Endothelial cell of umbilical vein (primary cell): ENCODE measurements at regions not wholly inside any gene's neighbourhood (a gene's known extent, or its start where the extent isn't known, plus 50 kb on each side); places are given as distances from the start of the nearest gene placed in this dataset.

Source experiments
- BruUV-seq: library from RNA; stranded (reverse); fragments of 400-500 nt; replicated peaks from 2 replicates; lab custom pipeline; 2021; lab: Mats Ljungman, UMichigan
- CTCF ChIA-PET: fragments of 300-600, 350-600 bp; sonication (Branson Sonifier 250); formaldehyde crosslinking; loops from one replicate; lab custom pipeline; 2021; ENCODE audit warnings: antibody characterized with exemption, inconsistent platforms; lab: Charles Lee
- POLR2A ChIA-PET: fragments of 300-600, 350-600 bp; sonication (Branson Sonifier 250); formaldehyde crosslinking; loops from one replicate; lab custom pipeline; 2021; ENCODE audit warnings: antibody characterized with exemption, inconsistent platforms; lab: Charles Lee
- DNase-seq: peaks from one replicate; pipeline ENCODE4 v3.0.0-alpha.2; 2011; ENCODE audit warnings: low read depth, low spot score
- FAIRE-seq: peaks from 2 replicates; lab custom pipeline; 2011; peaks lifted over from hg19 to GRCh38; lab: Jason Lieb, UNC
- H2AFZ ChIP-seq: 2 replicates; pipeline ENCODE4 v1.6.0; 2012; ENCODE audit warnings: low read depth, low read length, control low read depth, inconsistent platforms
- H3K27ac ChIP-seq: 2 replicates; pipeline ENCODE4 v1.5.1; 2011; ENCODE audit warnings: low read depth, mild to moderate bottlenecking, control low read depth, low read length, moderate library complexity; ENCODE audit not compliant: insufficient read depth
- H3K27me3 ChIP-seq, 2 experiments: 2 replicates each; pipeline versions ENCODE4 v1.6.0 to v1.6.1; 2011; ENCODE audit warnings: low read length in 2 of 2, mixed read lengths in 1 of 2; ENCODE audit not compliant: control insufficient read depth in 2 of 2, insufficient read depth in 2 of 2
- H3K36me3 ChIP-seq, 2 experiments: 2 replicates in 1 of 2; 3 replicates in 1 of 2; pipeline ENCODE4 v1.5.1; 2011; ENCODE audit warnings: low read length in 2 of 2, mild to moderate bottlenecking in 1 of 2, moderate library complexity in 1 of 2; ENCODE audit not compliant: control insufficient read depth in 2 of 2, insufficient read depth in 2 of 2; ENCODE audit errors: extremely low read depth in 1 of 2
- H3K4me1 ChIP-seq: 3 replicates; pipeline ENCODE4 v1.5.1; 2011; ENCODE audit warnings: mild to moderate bottlenecking, low read length; ENCODE audit not compliant: control insufficient read depth, insufficient read depth; ENCODE audit errors: extremely low read depth
- H3K4me2 ChIP-seq: 2 replicates; pipeline ENCODE4 v1.6.1; 2011; ENCODE audit warnings: low read length, control low read depth, mixed read lengths; ENCODE audit not compliant: insufficient read depth
- H3K4me3 ChIP-seq, 3 experiments: fragments of 200-600 bp in 1 of 3; sonication (generic), shearing (Covaris generic) in 1 of 3; replicated peaks in 1 of 3; 2 replicates each; pipeline ENCODE4 v1.5.1; 2011 to 2016; ENCODE audit warnings: control low read depth in 3 of 3, low read length in 3 of 3, mild to moderate bottlenecking in 2 of 3, inconsistent platforms in 1 of 3, low read depth in 1 of 3, moderate library complexity in 1 of 3; ENCODE audit not compliant: insufficient read depth in 1 of 3
- H3K79me2 ChIP-seq: 2 replicates; pipeline ENCODE4 v1.6.0; 2012; ENCODE audit warnings: low read length, inconsistent platforms; ENCODE audit not compliant: control insufficient read depth, insufficient read depth
- H3K9ac ChIP-seq: replicated peaks from 2 replicates; pipeline ENCODE3; 2011; ENCODE audit warnings: low read length, control low read depth; ENCODE audit not compliant: insufficient read depth; ENCODE audit errors: extremely low read depth
- H3K9me1 ChIP-seq: replicated peaks from 3 replicates; pipeline ENCODE4 v1.6.0; 2011; ENCODE audit warnings: mild to moderate bottlenecking, low read length; ENCODE audit not compliant: control insufficient read depth, insufficient read depth; ENCODE audit errors: extremely low read depth
- H3K9me3 ChIP-seq: replicated peaks from 2 replicates; pipeline ENCODE4 v1.5.1; 2012; ENCODE audit warnings: low read length, inconsistent platforms; ENCODE audit not compliant: control insufficient read depth, insufficient read depth
- H4K20me1 ChIP-seq: replicated peaks from 2 replicates; pipeline ENCODE3; 2011; ENCODE audit warnings: mild to moderate bottlenecking, low read length; ENCODE audit not compliant: control insufficient read depth, insufficient read depth; ENCODE audit errors: extremely low read depth
- EZH2 ChIP-seq: IDR thresholded peaks from 2 replicates; pipeline ENCODE4 v1.6.1; 2012; ENCODE audit warnings: borderline replicate concordance, low read depth, mild to moderate bottlenecking, moderate library complexity, low read length, inconsistent platforms; ENCODE audit not compliant: severe bottlenecking
- FOS ChIP-seq: IDR thresholded peaks from 2 replicates; pipeline ENCODE4 v1.6.1; 2011; ENCODE audit warnings: mild to moderate bottlenecking, low read length, moderate library complexity, borderline replicate concordance; ENCODE audit not compliant: insufficient read depth
- GATA2 ChIP-seq: IDR thresholded peaks from 2 replicates; pipeline ENCODE4 v1.7.0; 2011; ENCODE audit warnings: low read depth, mild to moderate bottlenecking, moderate library complexity, mixed read lengths, low read length; ENCODE audit not compliant: insufficient read length, insufficient read depth
- JUN ChIP-seq: IDR thresholded peaks from 2 replicates; pipeline ENCODE4 v1.6.1; 2011; ENCODE audit warnings: borderline replicate concordance, low read depth; ENCODE audit not compliant: insufficient read length, insufficient read depth
- MYC ChIP-seq: IDR thresholded peaks from one replicate; pipeline ENCODE4 v1.6.1; 2011; ENCODE audit warnings: mild to moderate bottlenecking, low read depth, low read length
- POLR2A ChIP-seq: IDR thresholded peaks from 2 replicates; pipeline ENCODE4 v1.6.1; 2012; ENCODE audit warnings: low read depth, mild to moderate bottlenecking, control low read depth, low read length
- POLR2AphosphoS5 ChIP-seq: IDR thresholded peaks from 2 replicates; pipeline ENCODE4 v1.6.1; 2012; ENCODE audit warnings: low read depth, mild to moderate bottlenecking, control low read depth, low read length, moderate library complexity; ENCODE audit not compliant: insufficient read depth
- dilution Hi-C: fragments of 300-500 bp; cut with MboI; formaldehyde crosslinking; loops from one replicate; pipeline ENCODE4 v1.15.0; 2019; ENCODE audit warnings: low sequenced_read_pairs; ENCODE audit not compliant: extremely low pct_ligation_motif_present
- intact Hi-C: fragments of 100-400 bp; cut with micrococcal nuclease; formaldehyde crosslinking; loops from one replicate; pipeline ENCODE4 v1.10.0; 2022
- TF ChIP-seq, protein P1 (sequence below), 2 donors: IDR thresholded peaks; 1 replicate in 1 of 2; 2 replicates in 1 of 2; pipeline ENCODE4 v1.5.1; 2011; ENCODE audit warnings: low read length in 2 of 2, mild to moderate bottlenecking in 2 of 2, moderate library complexity in 2 of 2, control low read depth in 1 of 2, inconsistent platforms in 1 of 2, low read depth in 1 of 2; ENCODE audit not compliant: insufficient read depth in 1 of 2; ENCODE audit errors: extremely low read depth in 1 of 2
- TF ChIP-seq, protein P2 (sequence below): IDR thresholded peaks from 2 replicates; pipeline ENCODE4 v1.6.1; 2011; ENCODE audit not compliant: insufficient read depth, insufficient read length

DNA sequence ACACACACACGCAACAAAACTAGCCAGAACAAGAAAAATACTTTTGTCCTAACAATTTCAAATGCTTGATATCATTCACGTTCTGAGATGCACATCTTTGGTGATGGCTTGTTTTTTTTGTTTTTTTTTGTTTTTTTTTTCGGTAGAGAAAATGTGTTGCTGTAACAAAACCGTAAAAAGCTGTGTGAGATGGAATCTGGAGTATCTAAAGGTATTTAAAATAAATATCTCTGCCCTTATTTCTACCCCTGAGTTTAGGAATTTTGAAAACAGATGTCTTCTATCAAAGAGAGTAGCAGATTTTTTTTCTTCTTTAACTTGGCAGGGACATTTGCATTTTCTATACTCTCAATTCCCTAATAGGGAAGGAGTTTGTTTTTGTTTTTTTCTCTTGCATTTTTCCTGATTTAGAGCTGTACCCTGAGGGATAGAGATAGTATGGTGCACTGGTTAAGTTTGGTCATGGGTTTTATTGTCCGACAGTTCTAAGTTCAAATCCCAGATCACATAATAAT lies 446.6 kb downstream of the KLF5 start:
- Histone ChIP-seq H3K36me3 (no peaks in the 10 kb centered on the region), H4K20me1 (no peaks in the 10 kb centered on the region), H3K9me1 (no peaks in the 10 kb centered on the region), H3K9ac (no peak overlapping the region), H2AFZ (no peak overlapping the region), H3K27me3 (no peaks in the 10 kb centered on the region), H3K4me1 (no peaks in the 10 kb centered on the region), H3K9me3 (no peaks in the 10 kb centered on the region), H3K27ac (no peak overlapping the region), H3K4me2 (no peak overlapping the region), H3K79me2 (no peaks in the 10 kb centered on the region), H3K4me3 (no peak overlapping the region)
- intact Hi-C loops = no loop called here
- DNase-seq = no peak
- dilution Hi-C loops = no loop called here
- CTCF ChIA-PET = interaction anchor here (0.6 to 1.9 kb wide), 2 partner anchors 10 to 665 kb away, joined by 3 to 5 read pairs; no protein-coding TSS in a partner anchor
- BruUV-seq = no TSS peak
- no peak for FAIRE-seq
- POLR2A ChIA-PET = no interaction called here
- TF ChIP-seq FOS = no peak
- TF ChIP-seq, protein P1, sequence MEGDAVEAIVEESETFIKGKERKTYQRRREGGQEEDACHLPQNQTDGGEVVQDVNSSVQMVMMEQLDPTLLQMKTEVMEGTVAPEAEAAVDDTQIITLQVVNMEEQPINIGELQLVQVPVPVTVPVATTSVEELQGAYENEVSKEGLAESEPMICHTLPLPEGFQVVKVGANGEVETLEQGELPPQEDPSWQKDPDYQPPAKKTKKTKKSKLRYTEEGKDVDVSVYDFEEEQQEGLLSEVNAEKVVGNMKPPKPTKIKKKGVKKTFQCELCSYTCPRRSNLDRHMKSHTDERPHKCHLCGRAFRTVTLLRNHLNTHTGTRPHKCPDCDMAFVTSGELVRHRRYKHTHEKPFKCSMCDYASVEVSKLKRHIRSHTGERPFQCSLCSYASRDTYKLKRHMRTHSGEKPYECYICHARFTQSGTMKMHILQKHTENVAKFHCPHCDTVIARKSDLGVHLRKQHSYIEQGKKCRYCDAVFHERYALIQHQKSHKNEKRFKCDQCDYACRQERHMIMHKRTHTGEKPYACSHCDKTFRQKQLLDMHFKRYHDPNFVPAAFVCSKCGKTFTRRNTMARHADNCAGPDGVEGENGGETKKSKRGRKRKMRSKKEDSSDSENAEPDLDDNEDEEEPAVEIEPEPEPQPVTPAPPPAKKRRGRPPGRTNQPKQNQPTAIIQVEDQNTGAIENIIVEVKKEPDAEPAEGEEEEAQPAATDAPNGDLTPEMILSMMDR (IDR thresholded peaks at IDR 0.05; ENCODE audit: extremely low read depth in 1 of 2, insufficient read depth in 1 of 2, low read depth in 1 of 2, low read length in 2 of 2) = no peak
- TF ChIP-seq GATA2 = no peak
- TF ChIP-seq POLR2AphosphoS5 = no peak
- no peak for TF ChIP-seq POLR2A

DNA sequence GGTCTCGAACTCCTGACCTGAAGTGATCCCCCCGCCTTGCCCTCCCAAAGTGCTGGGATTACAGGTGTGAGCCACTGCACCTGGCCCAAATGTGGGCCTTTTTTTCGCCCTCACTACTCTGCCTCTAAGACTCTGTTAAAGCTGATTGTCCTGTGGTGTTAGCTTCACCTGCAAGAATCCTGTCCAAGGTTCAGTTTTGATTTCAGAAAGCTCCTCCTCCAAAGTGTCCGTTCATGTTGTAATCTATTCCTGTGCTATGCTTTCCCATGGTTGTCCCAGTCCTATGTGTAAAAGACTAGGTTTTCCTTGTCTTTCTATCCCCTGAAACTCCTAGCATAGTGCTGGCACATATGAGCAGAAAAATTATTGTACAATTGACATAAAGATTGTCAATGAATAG lies 440.9 kb downstream of the KLF5 start:
- DNase-seq = no peak
- Histone ChIP-seq H3K4me2 (no peak overlapping the region), H4K20me1 (no peaks in the 10 kb centered on the region), H3K9me1 (no peaks in the 10 kb centered on the region), H3K9ac (no peak overlapping the region), H3K36me3 (no peaks in the 10 kb centered on the region), H3K4me3 (no peak overlapping the region), H3K27me3 (no peaks in the 10 kb centered on the region), H3K27ac (no peak overlapping the region), H2AFZ (no peak overlapping the region), H3K79me2 (no peaks in the 10 kb centered on the region), H3K4me1 (no peaks in the 10 kb centered on the region), H3K9me3 (no peaks in the 10 kb centered on the region)
- BruUV-seq = no TSS peak
- dilution Hi-C loops (no loop called here), intact Hi-C loops (no loop called here)
- TF ChIP-seq, protein P2, sequence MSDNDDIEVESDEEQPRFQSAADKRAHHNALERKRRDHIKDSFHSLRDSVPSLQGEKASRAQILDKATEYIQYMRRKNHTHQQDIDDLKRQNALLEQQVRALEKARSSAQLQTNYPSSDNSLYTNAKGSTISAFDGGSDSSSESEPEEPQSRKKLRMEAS = no peak
- no peak for TF ChIP-seq EZH2
- no peak for TF ChIP-seq POLR2A
- TF ChIP-seq, protein P1 (IDR thresholded peaks at IDR 0.05; ENCODE audit: extremely low read depth in 1 of 2, insufficient read depth in 1 of 2, low read depth in 1 of 2, low read length in 2 of 2) = no peak
- TF ChIP-seq JUN = no peak
- no peak for TF ChIP-seq POLR2AphosphoS5
- no peak for TF ChIP-seq MYC
- no peak for TF ChIP-seq GATA2
- TF ChIP-seq FOS = no peak
- ChIA-PET CTCF (no interaction called here), POLR2A (no interaction called here)
- FAIRE-seq = no peak
